HCT116 (cell line): ENCODE measurements at regions not wholly inside any gene's neighbourhood (a gene's known extent, or its start where the extent isn't known, plus 50 kb on each side); places are given as distances from the start of the nearest gene placed in this dataset.

Experiments
- ATAC-seq: fragments of 200-7000 bp; cut with Tn5 transposase; 2 replicates; pipeline ENCODE4 v1.9.1; 2020; ENCODE audit warnings: mild to moderate bottlenecking, moderate library complexity
- BruUV-seq: library from RNA; stranded (reverse); fragments of 400-500 nt; replicated peaks from 2 replicates; lab custom pipeline; 2021; lab: Mats Ljungman, UMichigan
- CTCF ChIA-PET: fragments of 300-600 bp; sonication (Branson Sonifier 250); formaldehyde crosslinking; loops from one replicate; lab custom pipeline; 2021; ENCODE audit warnings: antibody characterized with exemption; lab: Charles Lee
- POLR2A ChIA-PET: fragments of 300-600, 350-600 bp; sonication (Branson Sonifier 250); formaldehyde crosslinking; loops from one replicate; lab custom pipeline; 2021; ENCODE audit warnings: antibody characterized with exemption; lab: Charles Lee
- RAD21 ChIA-PET, 2 experiments: fragments of 300-600 bp; sonication (Branson Sonifier 250); formaldehyde crosslinking; loops; one replicate each; lab custom pipeline; 2023; ENCODE audit warnings: low total read pairs in 2 of 2; ENCODE audit not compliant: uncharacterized antibody in 2 of 2, unreplicated experiment in 2 of 2, low non-redundant PET in 1 of 2; lab: Charles Lee
- DNase-seq: peaks from one replicate; pipeline ENCODE4 v3.0.0-alpha.2; 2010; ENCODE audit warnings: low read depth, low spot score
- H2AFZ ChIP-seq: fragments of 200-600 bp; shearing (Covaris generic), sonication (generic); 2 replicates; pipeline ENCODE4 v1.6.1; 2017; ENCODE audit warnings: low read depth, mixed run types, mixed read lengths, antibody characterized with exemption, low read length; ENCODE audit not compliant: poor library complexity, severe bottlenecking
- H3K27ac ChIP-seq: 2 replicates; pipeline ENCODE4 v1.5.1; 2012; ENCODE audit warnings: low read depth, low read length
- H3K27me3 ChIP-seq: fragments of 200-600 bp; sonication (generic); 2 replicates; pipeline ENCODE4 v1.6.1; 2016; ENCODE audit warnings: mixed run types, low read length, mixed read lengths; ENCODE audit not compliant: insufficient read depth
- H3K36me3 ChIP-seq, 2 experiments: fragments of 200-500 bp in 1 of 2; fragments of 200-600 bp in 1 of 2; sonication (Bioruptor generic) in 1 of 2; sonication (generic) in 1 of 2; 2 replicates each; pipeline versions ENCODE4 v1.5.1 to v1.6.1; 2014 to 2016; ENCODE audit warnings: low read length in 2 of 2, inconsistent platforms in 1 of 2, mixed read lengths in 1 of 2, mixed run types in 1 of 2; ENCODE audit not compliant: insufficient read depth in 2 of 2, control insufficient read depth in 1 of 2
- H3K4me1 ChIP-seq, 2 experiments: fragments of 200-600 bp in 1 of 2; sonication (generic) in 1 of 2; 2 replicates each; pipeline versions ENCODE4 v1.5.1 to v1.6.1; 2012 to 2017; ENCODE audit warnings: low read length in 2 of 2, inconsistent platforms in 1 of 2, mild to moderate bottlenecking in 1 of 2, mixed read lengths in 1 of 2, mixed run types in 1 of 2, moderate library complexity in 1 of 2; ENCODE audit not compliant: insufficient read depth in 2 of 2, control insufficient read depth in 1 of 2
- H3K4me2 ChIP-seq: fragments of 200-600 bp; sonication (generic); 2 replicates; pipeline ENCODE4 v1.6.1; 2017; ENCODE audit warnings: mixed run types, low read length, mixed read lengths
- H3K4me3 ChIP-seq, 2 experiments: fragments of 200-600 bp in 1 of 2; sonication (generic) in 1 of 2; replicated peaks in 1 of 2; 2 replicates each; pipeline ENCODE4 v1.5.1; 2011 to 2016; ENCODE audit warnings: low read length in 2 of 2, control low read depth in 1 of 2, low read depth in 1 of 2, mild to moderate bottlenecking in 1 of 2, mixed read lengths in 1 of 2, mixed run types in 1 of 2
- H3K79me2 ChIP-seq: fragments of 200-600 bp; sonication (generic); 2 replicates; pipeline ENCODE4 v1.6.1; 2017; ENCODE audit warnings: mild to moderate bottlenecking, mixed run types, low read length, moderate library complexity, mixed read lengths; ENCODE audit not compliant: insufficient read depth
- H3K9ac ChIP-seq: fragments of 200-600 bp; sonication (generic); 2 replicates; pipeline ENCODE4 v1.6.1; 2016; ENCODE audit warnings: low read length, mixed read lengths
- H3K9me2 ChIP-seq: fragments of 200-600 bp; sonication (generic), shearing (Covaris generic); 2 replicates; pipeline ENCODE4 v1.6.1; 2017; ENCODE audit warnings: mixed run types, mild to moderate bottlenecking, moderate library complexity; ENCODE audit not compliant: insufficient read depth
- H3K9me3 ChIP-seq, 2 experiments: fragments of 200-500 bp in 1 of 2; fragments of 200-600 bp in 1 of 2; sonication (Bioruptor generic) in 1 of 2; sonication (generic) in 1 of 2; 2 replicates each; pipeline ENCODE4 v1.6.1; 2014 to 2017; ENCODE audit warnings: low read length in 2 of 2, mixed read lengths in 2 of 2, inconsistent platforms in 1 of 2, low read depth in 1 of 2, mild to moderate bottlenecking in 1 of 2, mixed run types in 1 of 2, moderate library complexity in 1 of 2; ENCODE audit not compliant: control insufficient read depth in 1 of 2, insufficient read depth in 1 of 2
- H4K20me1 ChIP-seq: fragments of 200-600 bp; sonication (generic), shearing (Covaris generic); 2 replicates; pipeline ENCODE4 v1.6.1; 2017; ENCODE audit warnings: mixed run types, mild to moderate bottlenecking, moderate library complexity; ENCODE audit not compliant: insufficient read depth
- CEBPB ChIP-seq: IDR thresholded peaks from 2 replicates; pipeline ENCODE4 v1.6.1; 2012; ENCODE audit warnings: low read depth
- EZH2 ChIP-seq: fragments of 200-600 bp; sonication (generic); IDR thresholded peaks from 2 replicates; pipeline ENCODE4 v1.6.1; 2017; ENCODE audit warnings: antibody characterized with exemption, mixed run types
- EZH2phosphoT487 ChIP-seq: fragments of 200-600 bp; IDR thresholded peaks from 2 replicates; pipeline ENCODE4 v1.6.1; 2018; ENCODE audit warnings: antibody characterized with exemption, borderline replicate concordance
- FOSL1 ChIP-seq: IDR thresholded peaks from 2 replicates; pipeline ENCODE4 v1.6.1; 2012; ENCODE audit warnings: low read depth
- JUND ChIP-seq: IDR thresholded peaks from 2 replicates; pipeline ENCODE4 v1.6.1; 2012
- POLR2A ChIP-seq: IDR thresholded peaks from 2 replicates; pipeline ENCODE4 v1.7.0; 2011; ENCODE audit warnings: borderline replicate concordance; ENCODE audit not compliant: insufficient read depth, insufficient read length; ENCODE audit errors: extremely low read depth
- POLR2AphosphoS5 ChIP-seq: IDR thresholded peaks from 2 replicates; pipeline ENCODE4 v1.6.1; 2011; ENCODE audit warnings: mild to moderate bottlenecking, low read depth, low read length, moderate library complexity
- RAD21 ChIP-seq: IDR thresholded peaks from 2 replicates; pipeline ENCODE4 v1.6.1; 2012; ENCODE audit warnings: low read depth, mild to moderate bottlenecking
- SIN3A ChIP-seq: IDR thresholded peaks from 2 replicates; pipeline ENCODE4 v1.6.1; 2012; ENCODE audit warnings: low read depth
- SP1 ChIP-seq: IDR thresholded peaks from 2 replicates; pipeline ENCODE4 v1.6.1; 2012; ENCODE audit warnings: low read depth
- TCF7L2 ChIP-seq: IDR thresholded peaks from 2 replicates; pipeline ENCODE4 v1.7.0; 2011; ENCODE audit warnings: borderline replicate concordance, inconsistent platforms; ENCODE audit not compliant: insufficient read depth, insufficient read length; ENCODE audit errors: extremely low read depth
- YY1 ChIP-seq: IDR thresholded peaks from 2 replicates; pipeline ENCODE4 v1.6.1; 2011; ENCODE audit warnings: low read length, low read depth, moderate library complexity, mild to moderate bottlenecking; ENCODE audit not compliant: insufficient replicate concordance; ENCODE audit errors: extremely low read depth
- ZNF274 ChIP-seq: fragments of 200-500 bp; sonication (Bioruptor generic); IDR thresholded peaks from 2 replicates; pipeline ENCODE4 v1.6.1; 2014; ENCODE audit warnings: mild to moderate bottlenecking, low read depth, low read length, inconsistent platforms
- intact Hi-C: fragments of 100-400 bp; cut with micrococcal nuclease; formaldehyde crosslinking; loops from 2 replicates; pipeline ENCODE4 v1.10.0; 2022
- TF ChIP-seq, protein P1 (sequence below): IDR thresholded peaks from 2 replicates; pipeline ENCODE4 v1.6.1; 2012
- TF ChIP-seq, protein P2 (sequence below), 3 experiments: fragments of 200-600 bp in 1 of 3; sonication (generic) in 1 of 3; IDR thresholded peaks in 2 of 3; conservative IDR thresholded peaks in 1 of 3; 2 replicates each; pipeline ENCODE4 v1.5.1; 2012 to 2017; ENCODE audit warnings: low read depth in 2 of 3, low read length in 2 of 3, antibody characterized with exemption in 1 of 3, borderline replicate concordance in 1 of 3, control low read depth in 1 of 3, mild to moderate bottlenecking in 1 of 3, mixed read lengths in 1 of 3, mixed run types in 1 of 3, moderate library complexity in 1 of 3; ENCODE audit not compliant: insufficient read depth in 1 of 3
- TF ChIP-seq, protein P3 (sequence below): IDR thresholded peaks from 2 replicates; pipeline ENCODE4 v1.6.1; 2011; ENCODE audit warnings: mild to moderate bottlenecking, low read length, moderate library complexity; ENCODE audit not compliant: insufficient replicate concordance; ENCODE audit errors: extremely low read depth

DNA sequence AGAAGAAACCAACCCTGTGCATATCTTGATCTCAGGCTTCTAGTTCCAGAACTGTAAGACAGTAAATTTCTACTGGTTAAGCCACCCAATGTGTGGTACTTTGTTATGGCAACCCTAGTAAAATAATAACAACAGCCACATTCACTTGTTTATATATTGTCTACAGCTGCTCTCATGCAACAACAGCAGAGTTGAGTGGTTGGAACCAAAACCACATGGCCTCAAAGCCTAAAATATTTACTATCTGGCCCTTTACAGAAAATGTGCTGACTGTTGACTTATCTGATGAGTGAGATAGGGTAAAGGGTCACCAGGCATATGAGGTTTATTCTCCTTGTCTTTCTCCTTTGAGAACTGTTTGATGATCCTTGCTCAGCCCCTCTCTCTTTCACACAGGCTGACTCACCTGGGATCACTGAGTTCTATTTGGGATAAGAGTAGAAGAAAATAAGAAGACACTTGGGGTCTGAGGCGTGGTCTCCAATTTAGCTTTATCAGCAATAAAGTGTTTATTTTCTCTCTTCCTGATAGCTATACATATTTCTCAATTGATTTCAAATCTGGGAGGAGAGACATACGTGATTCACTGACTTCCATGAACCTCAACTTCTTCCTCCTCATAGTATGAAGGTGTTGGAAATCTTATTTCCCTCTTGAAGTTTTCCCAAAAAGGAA lies 227.5 kb upstream of the STARD13 start:
- no peak overlapping the region for H2AFZ ChIP-seq
- no peak overlapping the region for H3K9ac ChIP-seq
- no peaks in the 10 kb centered on the region for H3K36me3 ChIP-seq
- intact Hi-C loops: no loop called here
- no peak for ATAC-seq
- no peak overlapping the region for H3K4me2 ChIP-seq
- no peaks in the 10 kb centered on the region for H4K20me1 ChIP-seq
- no peak overlapping the region for H3K4me3 ChIP-seq
- ChIA-PET CTCF (interaction anchor here (1.9 kb wide), 1 partner anchor 30 kb away, joined by 9 read pairs; no protein-coding TSS in a partner anchor), POLR2A (no interaction called here), RAD21 (no interaction called here)
- no TSS peak for BruUV-seq
- H3K9me3 ChIP-seq: no peaks in the 10 kb centered on the region
- no peaks in the 10 kb centered on the region for H3K27me3 ChIP-seq
- DNase-seq: no peak
- no peak overlapping the region for H3K27ac ChIP-seq
- no peaks in the 10 kb centered on the region for H3K9me2 ChIP-seq
- H3K79me2 ChIP-seq: no peaks in the 10 kb centered on the region
- no peaks in the 10 kb centered on the region for H3K4me1 ChIP-seq
- TF ChIP-seq, protein P1, sequence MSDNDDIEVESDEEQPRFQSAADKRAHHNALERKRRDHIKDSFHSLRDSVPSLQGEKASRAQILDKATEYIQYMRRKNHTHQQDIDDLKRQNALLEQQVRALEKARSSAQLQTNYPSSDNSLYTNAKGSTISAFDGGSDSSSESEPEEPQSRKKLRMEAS: no peak
- TF ChIP-seq EZH2: no peak
- TF ChIP-seq SP1: no peak
- TF ChIP-seq, protein P2, sequence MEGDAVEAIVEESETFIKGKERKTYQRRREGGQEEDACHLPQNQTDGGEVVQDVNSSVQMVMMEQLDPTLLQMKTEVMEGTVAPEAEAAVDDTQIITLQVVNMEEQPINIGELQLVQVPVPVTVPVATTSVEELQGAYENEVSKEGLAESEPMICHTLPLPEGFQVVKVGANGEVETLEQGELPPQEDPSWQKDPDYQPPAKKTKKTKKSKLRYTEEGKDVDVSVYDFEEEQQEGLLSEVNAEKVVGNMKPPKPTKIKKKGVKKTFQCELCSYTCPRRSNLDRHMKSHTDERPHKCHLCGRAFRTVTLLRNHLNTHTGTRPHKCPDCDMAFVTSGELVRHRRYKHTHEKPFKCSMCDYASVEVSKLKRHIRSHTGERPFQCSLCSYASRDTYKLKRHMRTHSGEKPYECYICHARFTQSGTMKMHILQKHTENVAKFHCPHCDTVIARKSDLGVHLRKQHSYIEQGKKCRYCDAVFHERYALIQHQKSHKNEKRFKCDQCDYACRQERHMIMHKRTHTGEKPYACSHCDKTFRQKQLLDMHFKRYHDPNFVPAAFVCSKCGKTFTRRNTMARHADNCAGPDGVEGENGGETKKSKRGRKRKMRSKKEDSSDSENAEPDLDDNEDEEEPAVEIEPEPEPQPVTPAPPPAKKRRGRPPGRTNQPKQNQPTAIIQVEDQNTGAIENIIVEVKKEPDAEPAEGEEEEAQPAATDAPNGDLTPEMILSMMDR (IDR thresholded peaks at IDR 0.05 in 2 of 3, conservative IDR thresholded peaks at IDR 0.05 in 1 of 3; ENCODE audit: borderline replicate concordance in 1 of 3, insufficient read depth in 1 of 3, low read depth in 2 of 3, low read length in 2 of 3): no peak
- TF ChIP-seq POLR2AphosphoS5: no peak
- TF ChIP-seq RAD21: no peak

DNA sequence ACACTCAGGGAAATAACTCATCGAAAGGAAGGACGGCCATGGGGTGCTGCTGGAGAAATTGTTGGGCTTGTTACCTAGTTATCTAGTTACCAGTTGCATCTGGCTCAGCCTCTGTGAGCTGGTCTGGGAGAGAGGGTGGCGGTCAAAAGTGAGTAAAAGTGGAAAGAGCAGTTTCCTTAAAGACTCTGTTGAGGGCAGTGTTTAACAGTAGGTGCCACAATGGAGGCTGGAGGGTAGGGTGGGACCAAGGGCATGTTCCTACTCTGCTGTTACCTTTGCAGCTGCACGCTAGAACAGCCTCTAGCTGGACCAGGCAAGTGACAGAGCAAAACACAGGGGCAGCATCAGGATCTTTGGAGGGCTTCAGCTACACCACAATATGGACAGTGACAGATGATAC lies 228.8 kb upstream of the STARD13 start:
- Histone ChIP-seq H3K27me3 (no peaks in the 10 kb centered on the region), H3K27ac (no peak overlapping the region), H2AFZ (no peak overlapping the region), H3K4me3 (no peak overlapping the region), H3K9me2 (no peaks in the 10 kb centered on the region), H3K79me2 (no peaks in the 10 kb centered on the region), H3K36me3 (no peaks in the 10 kb centered on the region), H3K4me2 (no peak overlapping the region), H3K4me1 (no peaks in the 10 kb centered on the region), H3K9ac (no peak overlapping the region), H4K20me1 (no peaks in the 10 kb centered on the region), H3K9me3 (no peaks in the 10 kb centered on the region)
- DNase-seq (no peak), ATAC-seq (peak; percentile 61)
- ChIA-PET POLR2A (no interaction called here), RAD21 (no interaction called here), CTCF (interaction anchor here (1.9 kb wide), 1 partner anchor 28 kb away, joined by 9 read pairs; no protein-coding TSS in a partner anchor)
- BruUV-seq: no TSS peak
- intact Hi-C loops: no loop called here
- TF ChIP-seq EZH2phosphoT487 (no peak), CEBPB (no peak), FOSL1 (no peak), POLR2A (no peak), ZNF274 (no peak), YY1 (no peak), POLR2AphosphoS5 (no peak), TCF7L2 (no peak), SIN3A (no peak), JUND (no peak)
- TF ChIP-seq, protein P3, sequence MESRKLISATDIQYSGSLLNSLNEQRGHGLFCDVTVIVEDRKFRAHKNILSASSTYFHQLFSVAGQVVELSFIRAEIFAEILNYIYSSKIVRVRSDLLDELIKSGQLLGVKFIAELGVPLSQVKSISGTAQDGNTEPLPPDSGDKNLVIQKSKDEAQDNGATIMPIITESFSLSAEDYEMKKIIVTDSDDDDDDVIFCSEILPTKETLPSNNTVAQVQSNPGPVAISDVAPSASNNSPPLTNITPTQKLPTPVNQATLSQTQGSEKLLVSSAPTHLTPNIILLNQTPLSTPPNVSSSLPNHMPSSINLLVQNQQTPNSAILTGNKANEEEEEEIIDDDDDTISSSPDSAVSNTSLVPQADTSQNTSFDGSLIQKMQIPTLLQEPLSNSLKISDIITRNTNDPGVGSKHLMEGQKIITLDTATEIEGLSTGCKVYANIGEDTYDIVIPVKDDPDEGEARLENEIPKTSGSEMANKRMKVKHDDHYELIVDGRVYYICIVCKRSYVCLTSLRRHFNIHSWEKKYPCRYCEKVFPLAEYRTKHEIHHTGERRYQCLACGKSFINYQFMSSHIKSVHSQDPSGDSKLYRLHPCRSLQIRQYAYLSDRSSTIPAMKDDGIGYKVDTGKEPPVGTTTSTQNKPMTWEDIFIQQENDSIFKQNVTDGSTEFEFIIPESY: no peak
- TF ChIP-seq, protein P1: no peak
